Activated T-cell treated with anti-CD3 and anti-CD28 coated beads, Interleukin-2, amount 50 U/mL, for 1 hour (primary cell): ENCODE measurements at regions not wholly inside any gene's neighbourhood (a gene's known extent, or its start where the extent isn't known, plus 50 kb on each side); places are given as distances from the start of the nearest gene placed in this dataset.

ENCODE experiments used
- DNase-seq: peaks from one replicate; pipeline ENCODE4 v3.0.0-alpha.2; 2020

- DNase-seq = no peak
These were observed 1648.4 kb upstream of the RAG2 start for GRCh38 chr11:38246451-38246850.

- no peak for DNase-seq
These were observed 1628.6 kb upstream of the RAG2 start for GRCh38 chr11:38226684-38227083.

- no peak for DNase-seq
These were observed 1623.3 kb upstream of the RAG2 start for GRCh38 chr11:38221295-38221694.

- DNase-seq = no peak
These were observed 1621.6 kb upstream of the RAG2 start for GRCh38 chr11:38219636-38220035.

- DNase-seq = no peak
These were observed 1610.9 kb upstream of the RAG2 start for GRCh38 chr11:38208951-38209350.

- no peak for DNase-seq
These were observed 1608.6 kb upstream of the RAG2 start for GRCh38 chr11:38206663-38207062.

- no peak for DNase-seq
These were observed 1593.1 kb upstream of the RAG2 start for GRCh38 chr11:38191101-38191500.

GRCh38 chr11:38182126-38182866, 1584.3 kb upstream of the RAG2 start:
- DNase-seq = no peak

- DNase-seq = no peak
These were observed 1578.8 kb upstream of the RAG2 start for GRCh38 chr11:38176686-38177322.

- DNase-seq = no peak
These were observed 1575.6 kb upstream of the RAG2 start for GRCh38 chr11:38173676-38174075.

GRCh38 chr11:38169286-38169685, 1571.2 kb upstream of the RAG2 start:
- no peak for DNase-seq

- no peak for DNase-seq
These were observed 1565.5 kb upstream of the RAG2 start for GRCh38 chr11:38163526-38163925.

- no peak for DNase-seq
These were observed 1562.4 kb upstream of the RAG2 start for GRCh38 chr11:38160433-38160832.

- no peak for DNase-seq
These were observed 1561.0 kb upstream of the RAG2 start for GRCh38 chr11:38159038-38159437.

GRCh38 chr11:38156495-38157146, 1558.6 kb upstream of the RAG2 start:
- DNase-seq = no peak

GRCh38 chr11:38155856-38156255, 1557.8 kb upstream of the RAG2 start:
- DNase-seq = no peak

GRCh38 chr11:38153985-38154384, 1555.9 kb upstream of the RAG2 start:
- DNase-seq = no peak

- DNase-seq = no peak
These were observed 1545.8 kb upstream of the RAG2 start for GRCh38 chr11:38143852-38144251.

GRCh38 chr11:38138972-38139371, 1540.9 kb upstream of the RAG2 start:
- DNase-seq = no peak

- no peak for DNase-seq
These were observed 1538.9 kb upstream of the RAG2 start for GRCh38 chr11:38136887-38137286.

- DNase-seq = no peak
These were observed 1533.5 kb upstream of the RAG2 start for GRCh38 chr11:38131535-38131934.

GRCh38 chr11:38130976-38131375, 1532.9 kb upstream of the RAG2 start:
- DNase-seq = no peak

- DNase-seq = no peak
These were observed 1532.5 kb upstream of the RAG2 start for GRCh38 chr11:38130514-38130913.

- no peak for DNase-seq
These were observed 1525.6 kb upstream of the RAG2 start for GRCh38 chr11:38123673-38124072.
